K562 (cell line): ENCODE measurements at regions not wholly inside any gene's neighbourhood (a gene's known extent, or its start where the extent isn't known, plus 50 kb on each side); places are given as distances from the start of the nearest gene placed in this dataset.
A peak's percentile ranks its signal among the peaks of the same experiment; 100 is the strongest.
"Not testable (repeated sequence)": the region's sequence is repeated elsewhere in the genome, so short reads cannot be mapped to it uniquely, and the experiment has no call there.

Experiments
- ATF1 ChIP-seq, 2 experiments: fragments of 450-650 bp in 1 of 2; IDR thresholded peaks; 2 replicates each; pipeline ENCODE4 v1.6.1; 2016; ENCODE audit warnings: missing compliant biosample characterization in 1 of 2, missing genetic modification characterization in 1 of 2
- CBFA2T3 ChIP-seq: fragments of 450-650 bp; IDR thresholded peaks from 2 replicates; pipeline ENCODE4 v1.6.1; 2017
- EHMT2 ChIP-seq: fragments of 450-650 bp; IDR thresholded peaks from 2 replicates; pipeline ENCODE4 v1.6.1; 2018; ENCODE audit warnings: antibody characterized with exemption
- FOSL1 ChIP-seq: fragments of 200-800 bp; sonication (Bioruptor generic); conservative IDR thresholded peaks from 2 replicates; pipeline ENCODE4 v1.6.1; 2016; ENCODE audit warnings: missing genetic modification characterization, missing compliant biosample characterization
- HMBOX1 ChIP-seq: sonication (generic); IDR thresholded peaks from 2 replicates; pipeline ENCODE4 v1.6.1; 2016
- NFIC ChIP-seq: fragments of 450-650 bp; IDR thresholded peaks from 2 replicates; pipeline ENCODE4 v1.6.1; 2017; ENCODE audit warnings: mild to moderate bottlenecking, inconsistent platforms
- PHF21A ChIP-seq: fragments of 450-650 bp; IDR thresholded peaks from 2 replicates; pipeline ENCODE4 v1.6.1; 2017; ENCODE audit warnings: low read depth, borderline replicate concordance
- SRF ChIP-seq, 2 experiments: fragments of 250-450, 450-650 bp in 1 of 2; sonication (Bioruptor Pico) in 1 of 2; sonication (generic) in 1 of 2; formaldehyde crosslinking; IDR thresholded peaks; 2 replicates each; pipeline versions ENCODE4 v1.5.0 to v1.5.1; 2020 to 2022; ENCODE audit warnings: mild to moderate bottlenecking in 1 of 2, missing genetic modification reagents in 1 of 2
- ZBTB11 ChIP-seq, 3 experiments: fragments of 200-800 bp in 1 of 3; fragments of 250-450 bp in 1 of 3; fragments of 450-650 bp in 1 of 3; sonication (Bioruptor Pico) in 1 of 3; sonication (Bioruptor generic) in 1 of 3; formaldehyde crosslinking in 1 of 3; IDR thresholded peaks; 2 replicates each; pipeline versions ENCODE4 v1.6.1 to v1.8.0; 2016 to 2022; ENCODE audit warnings: mild to moderate bottlenecking in 2 of 3, missing genetic modification characterization in 2 of 3, missing compliant biosample characterization in 1 of 3, moderate library complexity in 1 of 3
- ZNF316 ChIP-seq: fragments of 450-650 bp; IDR thresholded peaks from 2 replicates; pipeline ENCODE4 v1.6.1; 2016
- TF ChIP-seq, protein P1 (sequence below), 2 experiments: fragments of 450-650 bp; conservative IDR thresholded peaks; 2 replicates each; pipeline ENCODE4 v1.6.1; 2017; ENCODE audit warnings: mild to moderate bottlenecking in 2 of 2, moderate library complexity in 2 of 2
- TF ChIP-seq, protein P2 (sequence below), 2 experiments: fragments of 450-650 bp in 1 of 2; sonication (generic) in 1 of 2; formaldehyde crosslinking in 1 of 2; IDR thresholded peaks in 1 of 2; conservative IDR thresholded peaks in 1 of 2; 2 replicates each; pipeline versions ENCODE4 v1.6.1 to v1.8.1; 2016 to 2023; ENCODE audit warnings: mild to moderate bottlenecking in 2 of 2, moderate library complexity in 2 of 2, inconsistent platforms in 1 of 2, missing genetic modification reagents in 1 of 2
- TF ChIP-seq, protein P3 (sequence below), 3 experiments: IDR thresholded peaks in 2 of 3; conservative IDR thresholded peaks in 1 of 3; 2 replicates each; pipeline ENCODE4 v1.5.1; 2011 to 2012; ENCODE audit warnings: low read length in 3 of 3, mild to moderate bottlenecking in 3 of 3, control low read depth in 2 of 3, improper control_type of control experiment in 1 of 3, inconsistent platforms in 1 of 3, low read depth in 1 of 3, mixed read lengths in 1 of 3, moderate library complexity in 1 of 3; ENCODE audit not compliant: insufficient read depth in 2 of 3

DNA sequence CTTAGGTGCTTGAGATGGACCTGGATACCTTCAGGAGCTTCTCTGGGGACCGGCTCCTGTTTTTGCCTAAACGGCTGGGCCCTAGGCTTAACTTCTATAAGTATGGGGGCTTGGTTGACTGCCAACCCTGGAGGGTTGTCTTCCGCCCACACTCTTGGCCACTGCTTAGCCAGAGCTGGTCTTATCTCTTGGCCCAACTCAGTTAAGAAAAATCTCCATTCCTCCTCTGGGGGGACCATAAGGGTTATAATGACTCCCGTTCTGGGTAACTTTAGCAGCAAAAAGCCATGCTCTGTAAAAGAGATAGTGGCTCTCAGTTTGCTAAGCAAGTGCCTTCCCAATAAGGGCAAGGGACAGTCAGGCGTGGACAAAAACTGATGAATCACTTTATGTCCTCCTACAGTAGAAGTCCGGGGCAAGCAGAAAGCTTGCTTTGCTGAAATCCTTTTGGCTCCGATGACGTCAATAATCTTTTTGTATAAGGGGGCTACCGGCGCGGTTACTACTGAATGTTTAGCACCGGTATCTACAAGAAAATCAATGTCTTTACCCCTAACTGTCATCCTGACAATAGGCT lies 130.0 kb upstream of the CCZ1B start (continued):
- TF ChIP-seq ZBTB11 (CRISPR knock-in tag; IDR thresholded peaks at IDR 0.05), result 0 out of 6 replicates have a peak, but pooled peaks of 1 of the 3 experiments have one; percentile 35
- TF ChIP-seq ZNF316, result peak; percentile 74
- 0 out of 2 replicates have a peak, but pooled peaks have one; percentile 16 for TF ChIP-seq FOSL1 (tag)
- TF ChIP-seq, protein P1, sequence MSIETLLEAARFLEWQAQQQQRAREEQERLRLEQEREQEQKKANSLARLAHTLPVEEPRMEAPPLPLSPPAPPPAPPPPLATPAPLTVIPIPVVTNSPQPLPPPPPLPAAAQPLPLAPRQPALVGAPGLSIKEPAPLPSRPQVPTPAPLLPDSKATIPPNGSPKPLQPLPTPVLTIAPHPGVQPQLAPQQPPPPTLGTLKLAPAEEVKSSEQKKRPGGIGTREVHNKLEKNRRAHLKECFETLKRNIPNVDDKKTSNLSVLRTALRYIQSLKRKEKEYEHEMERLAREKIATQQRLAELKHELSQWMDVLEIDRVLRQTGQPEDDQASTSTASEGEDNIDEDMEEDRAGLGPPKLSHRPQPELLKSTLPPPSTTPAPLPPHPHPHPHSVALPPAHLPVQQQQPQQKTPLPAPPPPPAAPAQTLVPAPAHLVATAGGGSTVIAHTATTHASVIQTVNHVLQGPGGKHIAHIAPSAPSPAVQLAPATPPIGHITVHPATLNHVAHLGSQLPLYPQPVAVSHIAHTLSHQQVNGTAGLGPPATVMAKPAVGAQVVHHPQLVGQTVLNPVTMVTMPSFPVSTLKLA (conservative IDR thresholded peaks at IDR 0.05), result peak in 1 of 2 experiments; percentile 37; a peak in 1 of 4 replicates
- TF ChIP-seq, protein P2, sequence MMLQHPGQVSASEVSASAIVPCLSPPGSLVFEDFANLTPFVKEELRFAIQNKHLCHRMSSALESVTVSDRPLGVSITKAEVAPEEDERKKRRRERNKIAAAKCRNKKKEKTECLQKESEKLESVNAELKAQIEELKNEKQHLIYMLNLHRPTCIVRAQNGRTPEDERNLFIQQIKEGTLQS (IDR thresholded peaks at IDR 0.05), result peak; percentile 80
- TF ChIP-seq, protein P2 (CRISPR knock-in tag; conservative IDR thresholded peaks at IDR 0.05), result not testable (repeated sequence)
- TF ChIP-seq SRF (CRISPR knock-in tag; IDR thresholded peaks at IDR 0.05), result peak in 1 of 2 experiments; percentile 80; a peak in 1 of 4 replicates
- TF ChIP-seq PHF21A, result 0 out of 2 replicates have a peak, but pooled peaks have one; percentile 27
- TF ChIP-seq NFIC, result peak; percentile 60
- TF ChIP-seq, protein P3, sequence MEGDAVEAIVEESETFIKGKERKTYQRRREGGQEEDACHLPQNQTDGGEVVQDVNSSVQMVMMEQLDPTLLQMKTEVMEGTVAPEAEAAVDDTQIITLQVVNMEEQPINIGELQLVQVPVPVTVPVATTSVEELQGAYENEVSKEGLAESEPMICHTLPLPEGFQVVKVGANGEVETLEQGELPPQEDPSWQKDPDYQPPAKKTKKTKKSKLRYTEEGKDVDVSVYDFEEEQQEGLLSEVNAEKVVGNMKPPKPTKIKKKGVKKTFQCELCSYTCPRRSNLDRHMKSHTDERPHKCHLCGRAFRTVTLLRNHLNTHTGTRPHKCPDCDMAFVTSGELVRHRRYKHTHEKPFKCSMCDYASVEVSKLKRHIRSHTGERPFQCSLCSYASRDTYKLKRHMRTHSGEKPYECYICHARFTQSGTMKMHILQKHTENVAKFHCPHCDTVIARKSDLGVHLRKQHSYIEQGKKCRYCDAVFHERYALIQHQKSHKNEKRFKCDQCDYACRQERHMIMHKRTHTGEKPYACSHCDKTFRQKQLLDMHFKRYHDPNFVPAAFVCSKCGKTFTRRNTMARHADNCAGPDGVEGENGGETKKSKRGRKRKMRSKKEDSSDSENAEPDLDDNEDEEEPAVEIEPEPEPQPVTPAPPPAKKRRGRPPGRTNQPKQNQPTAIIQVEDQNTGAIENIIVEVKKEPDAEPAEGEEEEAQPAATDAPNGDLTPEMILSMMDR (IDR thresholded peaks at IDR 0.05 in 2 of 3, conservative IDR thresholded peaks at IDR 0.05 in 1 of 3; ENCODE audit: insufficient read depth in 2 of 3, low read depth in 1 of 3, low read length in 3 of 3), result peak in 1 of 3 experiments; percentile 18; a peak in 1 of 6 replicates
- TF ChIP-seq HMBOX1, result peak; percentile 71
- TF ChIP-seq CBFA2T3, result peak; percentile 33
- TF ChIP-seq ATF1 (CRISPR knock-in tag; IDR thresholded peaks at IDR 0.05), result not testable (repeated sequence)
- TF ChIP-seq ATF1 (tag; IDR thresholded peaks at IDR 0.05), result peak; percentile 67; the same call in 1 of the 2 replicates
- 0 out of 2 replicates have a peak, but pooled peaks have one; percentile 8 for TF ChIP-seq EHMT2
- TF ChIP-seq, all 486 proteins: peak for 25; not testable (repeated sequence) for 461
